Esophagus squamous epithelium (tissue), 4 donors: ENCODE measurements at regions not wholly inside any gene's neighbourhood (a gene's known extent, or its start where the extent isn't known, plus 50 kb on each side); places are given as distances from the start of the nearest gene placed in this dataset.
"Not testable (repeated sequence)": the region's sequence is repeated elsewhere in the genome, so short reads cannot be mapped to it uniquely, and the experiment has no call there.

Experiments used
- POLR2A ChIP-seq, 4 donors: fragments of 450-650 bp; IDR thresholded peaks; one replicate each; pipeline ENCODE4 v1.6.1; 2017; ENCODE audit warnings: antibody characterized with exemption in 4 of 4, mild to moderate bottlenecking in 4 of 4, moderate library complexity in 3 of 4
- TF ChIP-seq, protein P1 (sequence below), 6 experiments: fragments of 450-650 bp in 4 of 6; fragments of 200-600 bp in 2 of 6; sonication (generic) in 2 of 6; IDR thresholded peaks; one replicate each; pipeline ENCODE4 v1.5.1; 2016 to 2019; ENCODE audit warnings: antibody characterized with exemption in 6 of 6, mild to moderate bottlenecking in 4 of 6, moderate library complexity in 4 of 6

- TF ChIP-seq, protein P1, sequence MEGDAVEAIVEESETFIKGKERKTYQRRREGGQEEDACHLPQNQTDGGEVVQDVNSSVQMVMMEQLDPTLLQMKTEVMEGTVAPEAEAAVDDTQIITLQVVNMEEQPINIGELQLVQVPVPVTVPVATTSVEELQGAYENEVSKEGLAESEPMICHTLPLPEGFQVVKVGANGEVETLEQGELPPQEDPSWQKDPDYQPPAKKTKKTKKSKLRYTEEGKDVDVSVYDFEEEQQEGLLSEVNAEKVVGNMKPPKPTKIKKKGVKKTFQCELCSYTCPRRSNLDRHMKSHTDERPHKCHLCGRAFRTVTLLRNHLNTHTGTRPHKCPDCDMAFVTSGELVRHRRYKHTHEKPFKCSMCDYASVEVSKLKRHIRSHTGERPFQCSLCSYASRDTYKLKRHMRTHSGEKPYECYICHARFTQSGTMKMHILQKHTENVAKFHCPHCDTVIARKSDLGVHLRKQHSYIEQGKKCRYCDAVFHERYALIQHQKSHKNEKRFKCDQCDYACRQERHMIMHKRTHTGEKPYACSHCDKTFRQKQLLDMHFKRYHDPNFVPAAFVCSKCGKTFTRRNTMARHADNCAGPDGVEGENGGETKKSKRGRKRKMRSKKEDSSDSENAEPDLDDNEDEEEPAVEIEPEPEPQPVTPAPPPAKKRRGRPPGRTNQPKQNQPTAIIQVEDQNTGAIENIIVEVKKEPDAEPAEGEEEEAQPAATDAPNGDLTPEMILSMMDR (IDR thresholded peaks at IDR 0.05), result not testable (repeated sequence)
- TF ChIP-seq POLR2A (IDR thresholded peaks at IDR 0.05), result not testable (repeated sequence)
Observed at GRCh38 chr5:53412499-53412898, 67.9 kb upstream of the FST start.
